Mucosa of rectum (tissue), 2 donors: ENCODE measurements at regions not wholly inside any gene's neighbourhood (a gene's known extent, or its start where the extent isn't known, plus 50 kb on each side); places are given as distances from the start of the nearest gene placed in this dataset.
"Not testable (repeated sequence)": the region's sequence is repeated elsewhere in the genome, so short reads cannot be mapped to it uniquely, and the experiment has no call there.

ENCODE experiments used
- H3K27ac ChIP-seq, 2 donors: one replicate each; pipeline ENCODE4 v1.7.0; 2013; ENCODE audit warnings: inconsistent platforms in 2 of 2, low read depth in 2 of 2, low read length in 2 of 2
- H3K27me3 ChIP-seq, 2 donors: one replicate each; pipeline ENCODE4 v1.7.0; 2013; ENCODE audit warnings: low read length in 2 of 2; ENCODE audit not compliant: control insufficient read depth in 2 of 2, insufficient read depth in 2 of 2
- H3K36me3 ChIP-seq, 2 donors: one replicate each; pipeline ENCODE4 v1.7.0; 2013; ENCODE audit warnings: low read length in 2 of 2; ENCODE audit not compliant: control insufficient read depth in 2 of 2, insufficient read depth in 2 of 2
- H3K4me1 ChIP-seq, 2 donors: one replicate each; pipeline ENCODE4 v1.7.0; 2013; ENCODE audit warnings: low read length in 2 of 2, mild to moderate bottlenecking in 1 of 2; ENCODE audit not compliant: control insufficient read depth in 2 of 2, insufficient read depth in 2 of 2
- H3K4me3 ChIP-seq, 2 donors: one replicate each; pipeline ENCODE4 v1.7.0; 2013; ENCODE audit warnings: low read length in 2 of 2
- H3K9ac ChIP-seq, 2 donors: one replicate each; pipeline ENCODE4 v1.7.0; 2013; ENCODE audit warnings: low read length in 2 of 2, low read depth in 1 of 2, mild to moderate bottlenecking in 1 of 2
- H3K9me3 ChIP-seq, 2 donors: one replicate each; pipeline ENCODE4 v1.7.0; 2013; ENCODE audit warnings: low read length in 2 of 2; ENCODE audit not compliant: control insufficient read depth in 2 of 2
- donor health status: healthy.
- donor health status: Normal muscosa, but diverticular disease.

GRCh38 chr12:19659086-19659485, 219.8 kb downstream of the AEBP2 start:
- Histone ChIP-seq H3K4me1 (no peaks in the 10 kb centered on the region), H3K4me3 (no peak overlapping the region), H3K27me3 (no peaks in the 10 kb centered on the region)

GRCh38 chr12:19659501-19659900, 220.2 kb downstream of the AEBP2 start:
- H3K36me3 ChIP-seq, result no peaks in the 10 kb centered on the region

More at GRCh38 chr12:19659086-19659485, 219.8 kb downstream of the AEBP2 start:
- Histone ChIP-seq H3K27ac (no peak overlapping the region), H3K9me3 (no peaks in the 10 kb centered on the region), H3K9ac (no peak overlapping the region), H3K36me3 (no peaks in the 10 kb centered on the region)

GRCh38 chr12:19665121-19665900, 226.0 kb downstream of the AEBP2 start:
- Histone ChIP-seq H3K27ac (no peak overlapping the region), H3K9me3 (no peaks in the 10 kb centered on the region), H3K4me3 (no peak overlapping the region), H3K27me3 (no peaks in the 10 kb centered on the region), H3K4me1 (no peaks in the 10 kb centered on the region), H3K9ac (no peak overlapping the region), H3K36me3 (no peaks in the 10 kb centered on the region)

More at GRCh38 chr12:19659501-19659900, 220.2 kb downstream of the AEBP2 start:
- H3K27ac ChIP-seq, result no peak overlapping the region
- no peaks in the 10 kb centered on the region for H3K9me3 ChIP-seq
- no peak overlapping the region for H3K9ac ChIP-seq
- H3K4me3 ChIP-seq, result no peak overlapping the region
- H3K27me3 ChIP-seq, result no peaks in the 10 kb centered on the region
- H3K4me1 ChIP-seq, result no peaks in the 10 kb centered on the region

GRCh38 chr12:19666070-19666469, 226.8 kb downstream of the AEBP2 start:
- H3K9ac ChIP-seq, result no peak overlapping the region
- no peaks in the 10 kb centered on the region for H3K36me3 ChIP-seq
- no peaks in the 10 kb centered on the region for H3K4me1 ChIP-seq
- no peaks in the 10 kb centered on the region for H3K27me3 ChIP-seq
- no peak overlapping the region for H3K4me3 ChIP-seq
- no peaks in the 10 kb centered on the region for H3K9me3 ChIP-seq
- no peak overlapping the region for H3K27ac ChIP-seq

- H3K4me3 ChIP-seq, result no peak overlapping the region
- H3K27me3 ChIP-seq, result no peaks in the 10 kb centered on the region
- no peak overlapping the region for H3K27ac ChIP-seq
- no peak overlapping the region for H3K9ac ChIP-seq
- no peaks in the 10 kb centered on the region for H3K4me1 ChIP-seq
- H3K36me3 ChIP-seq, result no peaks in the 10 kb centered on the region
- no peaks in the 10 kb centered on the region for H3K9me3 ChIP-seq
Measured at GRCh38 chr12:19669793-19670192, 230.5 kb downstream of the AEBP2 start.

GRCh38 chr12:19671695-19672094, 232.4 kb downstream of the AEBP2 start:
- no peak overlapping the region for H3K9ac ChIP-seq
- H3K4me1 ChIP-seq, result no peaks in the 10 kb centered on the region
- no peaks in the 10 kb centered on the region for H3K9me3 ChIP-seq
- H3K27ac ChIP-seq, result no peak overlapping the region
- no peaks in the 10 kb centered on the region for H3K36me3 ChIP-seq
- no peaks in the 10 kb centered on the region for H3K27me3 ChIP-seq
- H3K4me3 ChIP-seq, result no peak overlapping the region

- no peaks in the 10 kb centered on the region for H3K9me3 ChIP-seq
- H3K9ac ChIP-seq, result no peak overlapping the region
- H3K27me3 ChIP-seq, result no peaks in the 10 kb centered on the region
- H3K27ac ChIP-seq, result no peak overlapping the region
- no peak overlapping the region for H3K4me3 ChIP-seq
- no peaks in the 10 kb centered on the region for H3K36me3 ChIP-seq
- H3K4me1 ChIP-seq, result no peaks in the 10 kb centered on the region
Measured at GRCh38 chr12:19674437-19674836, 235.1 kb downstream of the AEBP2 start.

- no peak overlapping the region for H3K4me3 ChIP-seq
- H3K27me3 ChIP-seq, result no peaks in the 10 kb centered on the region
- H3K9ac ChIP-seq, result no peak overlapping the region
- no peaks in the 10 kb centered on the region for H3K36me3 ChIP-seq
- H3K27ac ChIP-seq, result no peak overlapping the region
- H3K4me1 ChIP-seq, result no peaks in the 10 kb centered on the region
- no peaks in the 10 kb centered on the region for H3K9me3 ChIP-seq
Measured at GRCh38 chr12:19675361-19675760, 236.1 kb downstream of the AEBP2 start.

GRCh38 chr12:19678501-19678900, 239.2 kb downstream of the AEBP2 start:
- not testable (repeated sequence) for H3K36me3 ChIP-seq, H3K4me1 ChIP-seq, H3K9ac ChIP-seq, H3K27ac ChIP-seq, H3K27me3 ChIP-seq, H3K9me3 ChIP-seq, H3K4me3 ChIP-seq

GRCh38 chr12:19681007-19681406, 241.7 kb downstream of the AEBP2 start:
- no peaks in the 10 kb centered on the region for H3K4me1 ChIP-seq
- H3K36me3 ChIP-seq, result no peaks in the 10 kb centered on the region
- H3K9me3 ChIP-seq, result no peaks in the 10 kb centered on the region
- H3K27ac ChIP-seq, result no peak overlapping the region
- H3K4me3 ChIP-seq, result no peak overlapping the region
- no peaks in the 10 kb centered on the region for H3K27me3 ChIP-seq
- no peak overlapping the region for H3K9ac ChIP-seq
